ENCODE measurements at regions not wholly inside any gene's neighbourhood (a gene's known extent, or its start where the extent isn't known, plus 50 kb on each side); places are given as distances from the start of the nearest gene placed in this dataset.

GRCh38 chr2:100766806-100767205 lies 53.1 kb upstream of the NPAS2 start:
- no peak for TF ChIP-seq ARNT (IDR thresholded peaks at IDR 0.05)
- TF ChIP-seq FOXM1 (IDR thresholded peaks at IDR 0.05; ENCODE audit: borderline replicate concordance), result no peak
- no peak for TF ChIP-seq FOXK2 (IDR thresholded peaks at IDR 0.05)
- TF ChIP-seq SUZ12 (IDR thresholded peaks at IDR 0.05), result no peak
- POLR2A ChIA-PET, result no interaction called here
- CTCF ChIA-PET, result no interaction called here
- no peak for DNase-seq (ENCODE audit: extremely low spot score)

GRCh38 chr2:100767224-100767653 lies 52.7 kb upstream of the NPAS2 start:
- CTCF ChIA-PET, result interaction anchor here (0.7 kb wide), 1 partner anchor 1929 kb away, joined by 5 read pairs; no protein-coding TSS in a partner anchor
- TF ChIP-seq FOXK2 (IDR thresholded peaks at IDR 0.05), result no peak
- no peak for TF ChIP-seq LEF1 (IDR thresholded peaks at IDR 0.05; ENCODE audit: borderline replicate concordance)
- no peak for TF ChIP-seq SUZ12 (IDR thresholded peaks at IDR 0.05)
- no peak for TF ChIP-seq TARDBP (IDR thresholded peaks at IDR 0.05)
- TF ChIP-seq FOXM1 (IDR thresholded peaks at IDR 0.05; ENCODE audit: borderline replicate concordance), result no peak
- TF ChIP-seq HDGF (IDR thresholded peaks at IDR 0.05; ENCODE audit: borderline replicate concordance), result no peak
- no peak for TF ChIP-seq ARNT (IDR thresholded peaks at IDR 0.05)
- no peak for TF ChIP-seq ZNF384 (IDR thresholded peaks at IDR 0.05)
- TF ChIP-seq SP1 (IDR thresholded peaks at IDR 0.05), result no peak
- no peak for TF ChIP-seq FOXA1 (IDR thresholded peaks at IDR 0.05)
- TF ChIP-seq PKNOX1 (IDR thresholded peaks at IDR 0.05), result no peak
- no peak for TF ChIP-seq CTBP1 (IDR thresholded peaks at IDR 0.05; ENCODE audit: borderline replicate concordance)
- TF ChIP-seq BHLHE40 (IDR thresholded peaks at IDR 0.05; ENCODE audit: borderline replicate concordance), result no peak
- TF ChIP-seq ELF4 (IDR thresholded peaks at IDR 0.05), result no peak
- no peak for TF ChIP-seq L3MBTL2 (conservative IDR thresholded peaks at IDR 0.05)
- no peak for TF ChIP-seq NFRKB (IDR thresholded peaks at IDR 0.05)
- DNase-seq (ENCODE audit: extremely low spot score), result no peak
- POLR2A ChIA-PET, result no interaction called here

- POLR2A ChIA-PET, result no interaction called here
These were observed 51.8 kb upstream of the NPAS2 start for GRCh38 chr2:100767810-100768806.

More at GRCh38 chr2:100767810-100768806, 51.8 kb upstream of the NPAS2 start:
- CTCF ChIA-PET, result interaction anchor here (0.7 kb wide), 1 partner anchor 1928 kb away, joined by 5 read pairs; no protein-coding TSS in a partner anchor
- TF ChIP-seq LEF1 (IDR thresholded peaks at IDR 0.05; ENCODE audit: borderline replicate concordance), result no peak
- no peak for TF ChIP-seq SUZ12 (IDR thresholded peaks at IDR 0.05)
- TF ChIP-seq PKNOX1 (IDR thresholded peaks at IDR 0.05), result no peak
- no peak for TF ChIP-seq L3MBTL2 (conservative IDR thresholded peaks at IDR 0.05)
- no peak for TF ChIP-seq SP1 (IDR thresholded peaks at IDR 0.05)
- TF ChIP-seq CTBP1 (IDR thresholded peaks at IDR 0.05; ENCODE audit: borderline replicate concordance), result no peak
- TF ChIP-seq BHLHE40 (IDR thresholded peaks at IDR 0.05; ENCODE audit: borderline replicate concordance), result no peak
- no peak for TF ChIP-seq FOXM1 (IDR thresholded peaks at IDR 0.05; ENCODE audit: borderline replicate concordance)
- no peak for TF ChIP-seq FOXK2 (IDR thresholded peaks at IDR 0.05)
- no peak for TF ChIP-seq TARDBP (IDR thresholded peaks at IDR 0.05)
- TF ChIP-seq ELF4 (IDR thresholded peaks at IDR 0.05), result no peak
- no peak for TF ChIP-seq ARNT (IDR thresholded peaks at IDR 0.05)
- TF ChIP-seq FOXA1 (IDR thresholded peaks at IDR 0.05), result no peak
- no peak for TF ChIP-seq HDGF (IDR thresholded peaks at IDR 0.05; ENCODE audit: borderline replicate concordance)
- TF ChIP-seq NFRKB (IDR thresholded peaks at IDR 0.05), result no peak
- TF ChIP-seq ZNF384 (IDR thresholded peaks at IDR 0.05), result no peak
- no peak for DNase-seq (ENCODE audit: extremely low spot score)
